Fibroblast of skin of abdomen (primary cell): ENCODE measurements at regions not wholly inside any gene's neighbourhood (a gene's known extent, or its start where the extent isn't known, plus 50 kb on each side); places are given as distances from the start of the nearest gene placed in this dataset.

Experiments
- DNase-seq: peaks from one replicate; pipeline ENCODE4 v3.0.0-alpha.2; 2013

DNA sequence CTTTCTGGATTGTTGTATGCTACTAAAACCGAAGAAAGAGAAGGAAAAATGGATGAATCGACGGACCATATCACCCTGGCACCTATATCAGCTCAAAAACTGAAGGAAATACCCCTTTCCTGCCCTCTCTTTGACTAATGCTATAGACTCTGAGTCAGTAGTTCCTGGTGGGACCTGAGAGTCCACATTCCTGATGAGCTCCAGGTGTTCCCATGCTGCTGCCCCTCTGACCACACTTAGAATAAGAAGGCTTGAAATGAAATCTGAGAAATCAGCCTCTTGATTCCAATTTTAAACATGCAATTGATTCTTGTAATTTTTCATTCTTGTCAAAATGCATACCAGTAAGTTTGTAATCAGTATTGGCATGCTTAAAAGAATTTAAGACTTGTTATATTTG is 75.2 kb downstream of the PRL start:
- peak; percentile 52 for DNase-seq

GRCh38 chr6:22222469-22222868 is 74.4 kb downstream of the PRL start:
- DNase-seq, result peak; percentile 47

GRCh38 chr6:22227824-22228610 is 68.8 kb downstream of the PRL start:
- DNase-seq, result peak; percentile 33

DNA sequence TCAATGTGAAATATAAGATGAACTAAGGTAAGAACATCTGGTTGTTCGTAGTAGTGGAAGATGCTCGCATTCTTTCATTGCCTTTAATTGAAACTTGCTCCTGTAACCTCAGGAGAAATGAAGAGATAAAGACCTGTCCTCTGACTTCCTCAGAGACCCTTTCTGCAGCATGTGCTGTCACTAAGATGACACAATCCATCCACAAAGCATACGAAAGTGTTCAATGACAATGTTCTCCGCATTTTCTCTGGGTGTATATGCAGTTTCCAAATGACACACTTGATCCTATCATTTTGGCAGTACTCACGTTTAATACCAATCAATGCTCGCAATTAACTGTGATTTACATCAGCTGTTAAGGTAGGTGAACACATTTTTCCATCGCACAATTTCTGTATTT is 65.8 kb downstream of the PRL start:
- DNase-seq, result no peak

- DNase-seq, result peak; percentile 59
These were observed 65.2 kb downstream of the PRL start for GRCh38 chr6:22231616-22232015.

DNA sequence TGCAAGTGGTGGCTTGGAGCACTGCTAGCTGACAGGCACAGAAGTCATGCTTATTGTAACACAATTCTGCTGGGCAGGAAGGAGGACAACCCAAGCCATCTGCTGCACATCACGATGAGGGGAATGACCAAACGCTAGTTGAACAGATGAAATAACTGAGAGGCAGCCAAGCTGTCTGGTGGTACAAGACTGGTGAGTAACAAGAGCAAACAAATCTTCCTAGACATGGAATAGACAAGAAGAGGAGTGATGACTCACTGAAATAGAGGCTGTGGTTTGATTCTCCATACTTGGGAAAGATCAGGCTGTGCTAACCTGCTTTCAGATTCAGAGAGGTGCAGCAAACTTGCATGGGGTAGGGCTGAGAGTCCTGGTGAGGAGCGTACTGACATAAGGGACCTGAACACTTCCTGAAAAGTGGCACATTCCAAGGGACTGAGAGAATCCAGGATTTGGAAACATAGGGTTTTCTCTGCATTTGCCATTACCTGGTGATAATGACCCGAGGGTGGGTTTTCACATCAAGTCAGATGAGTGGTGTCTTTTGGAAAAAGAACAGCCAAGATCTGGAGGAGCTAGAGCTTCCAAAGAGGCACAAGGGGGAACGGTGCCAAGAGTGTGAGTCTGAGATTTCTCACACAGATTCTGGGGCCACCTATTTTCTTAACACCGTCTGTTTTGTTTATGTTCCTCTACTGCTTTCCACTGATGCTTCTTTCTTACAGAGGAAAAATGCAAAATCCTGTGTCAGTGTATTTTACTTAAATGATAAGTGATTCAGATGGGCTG is 60.0 kb downstream of the PRL start:
- peak; percentile 99 for DNase-seq
